Fibroblast of pulmonary artery (primary cell): ENCODE measurements at regions not wholly inside any gene's neighbourhood (a gene's known extent, or its start where the extent isn't known, plus 50 kb on each side); places are given as distances from the start of the nearest gene placed in this dataset.

Experiments
- DNase-seq: peaks from one replicate; pipeline ENCODE4 v3.0.0-alpha.2; 2010; ENCODE audit warnings: low read depth
- H3K4me3 ChIP-seq: replicated peaks from 2 replicates; pipeline ENCODE4 v1.5.1; 2011; ENCODE audit warnings: low read depth, mild to moderate bottlenecking, control low read depth, low read length, moderate library complexity
- TF ChIP-seq, protein P1 (sequence below): IDR thresholded peaks from 2 replicates; pipeline ENCODE4 v1.5.1; 2011; ENCODE audit warnings: mild to moderate bottlenecking, control low read depth, low read length, inconsistent platforms; ENCODE audit errors: missing control alignments

DNA sequence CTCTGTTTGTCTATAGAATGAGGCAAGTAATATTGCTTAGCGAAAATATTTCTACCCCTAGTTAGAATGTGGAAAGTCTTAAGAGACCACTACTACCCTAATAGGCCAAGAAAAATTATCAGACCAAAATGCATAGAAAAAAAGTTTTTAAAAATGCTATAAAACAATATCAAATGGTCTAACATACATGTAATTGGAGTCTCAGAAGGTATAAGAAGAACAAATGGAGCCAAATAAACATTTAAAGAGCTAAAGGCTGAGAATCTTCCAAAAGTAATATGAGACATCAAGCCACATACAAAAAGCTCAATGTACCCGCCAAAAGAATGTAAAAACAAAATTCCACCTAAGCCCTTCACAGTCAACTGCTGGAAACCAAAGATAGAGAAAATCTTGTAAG, 133.5 kb upstream of the GADL1 start:
- H3K4me3 ChIP-seq = no peak overlapping the region
- no peak for DNase-seq
- TF ChIP-seq, protein P1, sequence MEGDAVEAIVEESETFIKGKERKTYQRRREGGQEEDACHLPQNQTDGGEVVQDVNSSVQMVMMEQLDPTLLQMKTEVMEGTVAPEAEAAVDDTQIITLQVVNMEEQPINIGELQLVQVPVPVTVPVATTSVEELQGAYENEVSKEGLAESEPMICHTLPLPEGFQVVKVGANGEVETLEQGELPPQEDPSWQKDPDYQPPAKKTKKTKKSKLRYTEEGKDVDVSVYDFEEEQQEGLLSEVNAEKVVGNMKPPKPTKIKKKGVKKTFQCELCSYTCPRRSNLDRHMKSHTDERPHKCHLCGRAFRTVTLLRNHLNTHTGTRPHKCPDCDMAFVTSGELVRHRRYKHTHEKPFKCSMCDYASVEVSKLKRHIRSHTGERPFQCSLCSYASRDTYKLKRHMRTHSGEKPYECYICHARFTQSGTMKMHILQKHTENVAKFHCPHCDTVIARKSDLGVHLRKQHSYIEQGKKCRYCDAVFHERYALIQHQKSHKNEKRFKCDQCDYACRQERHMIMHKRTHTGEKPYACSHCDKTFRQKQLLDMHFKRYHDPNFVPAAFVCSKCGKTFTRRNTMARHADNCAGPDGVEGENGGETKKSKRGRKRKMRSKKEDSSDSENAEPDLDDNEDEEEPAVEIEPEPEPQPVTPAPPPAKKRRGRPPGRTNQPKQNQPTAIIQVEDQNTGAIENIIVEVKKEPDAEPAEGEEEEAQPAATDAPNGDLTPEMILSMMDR = no peak

DNA sequence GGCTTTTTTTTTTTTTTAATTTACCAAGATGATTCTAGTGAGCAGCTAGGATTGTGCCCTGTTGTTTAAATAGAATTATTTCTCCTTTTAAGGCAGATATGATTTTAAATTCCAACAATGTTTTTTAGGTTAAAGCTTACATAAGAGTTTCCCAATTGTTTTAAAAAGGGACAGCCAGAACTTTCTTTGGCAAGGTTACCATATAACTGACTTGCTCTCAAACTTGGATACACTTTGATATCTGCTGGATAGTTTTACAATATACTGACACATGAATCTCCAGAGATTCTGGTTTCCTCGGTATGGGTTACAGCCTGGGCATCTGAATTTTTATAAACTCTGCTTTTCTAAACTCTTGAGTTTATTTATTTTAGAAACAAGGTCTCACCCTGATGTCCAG, 134.3 kb upstream of the GADL1 start:
- no peak for DNase-seq
- TF ChIP-seq, protein P1 = no peak
- H3K4me3 ChIP-seq = no peak overlapping the region

DNA sequence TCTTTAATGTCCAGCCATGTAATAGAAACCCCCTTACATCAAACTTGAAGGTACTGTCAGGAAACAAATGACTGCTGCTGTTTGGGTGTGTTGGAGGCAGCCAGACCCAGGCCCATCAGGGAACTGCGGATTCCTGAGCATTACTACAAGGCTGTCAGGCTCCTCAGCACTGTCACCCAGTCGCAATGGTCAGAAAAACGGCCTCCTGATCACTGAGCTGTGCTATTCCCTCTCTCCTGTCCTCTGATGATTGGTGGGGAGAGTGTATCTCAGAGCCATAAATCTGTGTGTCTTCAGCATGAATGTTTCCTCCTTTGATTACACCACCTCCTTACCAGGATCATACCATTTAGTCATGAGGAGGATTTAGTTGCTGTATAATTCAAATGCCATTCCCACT, 135.2 kb upstream of the GADL1 start:
- no peak for DNase-seq
- TF ChIP-seq, protein P1 = no peak
- H3K4me3 ChIP-seq = no peak overlapping the region

DNA sequence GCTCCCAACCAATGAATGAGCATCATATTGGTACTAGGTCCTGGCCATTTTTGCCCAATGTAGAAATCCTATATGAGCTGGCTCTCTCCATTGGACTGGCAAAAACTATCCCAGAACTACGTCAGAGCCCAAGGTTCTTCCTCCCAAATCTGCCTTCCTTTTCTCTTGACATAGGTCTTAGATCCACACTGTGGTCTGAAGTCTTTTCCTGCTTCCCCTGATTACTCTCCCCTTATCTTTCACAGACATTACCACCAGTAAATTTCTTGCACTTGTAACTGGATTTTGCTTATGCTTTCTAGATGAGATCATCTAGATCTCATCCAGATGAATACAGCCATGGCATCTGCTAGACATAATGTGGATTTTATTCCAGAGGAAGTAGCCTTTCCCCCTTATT, 141.2 kb upstream of the GADL1 start:
- DNase-seq = no peak
- TF ChIP-seq, protein P1 = no peak
- H3K4me3 ChIP-seq = no peak overlapping the region

DNA sequence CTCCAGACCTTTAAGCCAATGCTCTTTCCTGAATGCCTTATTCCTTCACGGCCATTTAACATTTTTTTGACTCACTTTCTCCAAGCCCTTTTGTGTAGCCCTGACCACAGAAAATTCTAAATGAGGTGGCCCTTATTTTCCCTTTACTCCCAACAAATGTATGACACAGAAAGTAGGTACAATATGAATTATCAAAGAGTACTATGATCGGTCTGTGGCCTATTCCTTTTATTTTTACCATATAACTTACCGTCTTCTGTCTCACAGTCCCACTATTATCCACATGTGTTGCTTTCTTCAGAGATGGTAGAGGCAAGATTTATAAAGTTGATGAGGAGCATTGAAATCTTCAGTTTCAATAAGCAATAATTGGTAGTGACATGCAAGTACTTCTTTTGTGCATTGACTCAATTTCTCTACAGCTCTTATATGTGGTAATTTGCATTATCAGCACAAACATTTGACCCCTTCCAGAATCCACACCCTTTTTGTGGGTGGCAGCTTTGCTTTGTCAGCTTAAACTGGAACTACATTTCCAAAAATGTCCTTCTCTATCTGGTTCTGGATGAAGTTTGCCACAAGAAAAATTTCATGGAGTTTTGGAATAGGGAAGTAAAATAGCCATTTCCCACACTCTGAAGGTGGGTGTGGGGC, 143.8 kb upstream of the GADL1 start:
- no peak for DNase-seq
- TF ChIP-seq, protein P1 = no peak
- H3K4me3 ChIP-seq = no peak overlapping the region

DNA sequence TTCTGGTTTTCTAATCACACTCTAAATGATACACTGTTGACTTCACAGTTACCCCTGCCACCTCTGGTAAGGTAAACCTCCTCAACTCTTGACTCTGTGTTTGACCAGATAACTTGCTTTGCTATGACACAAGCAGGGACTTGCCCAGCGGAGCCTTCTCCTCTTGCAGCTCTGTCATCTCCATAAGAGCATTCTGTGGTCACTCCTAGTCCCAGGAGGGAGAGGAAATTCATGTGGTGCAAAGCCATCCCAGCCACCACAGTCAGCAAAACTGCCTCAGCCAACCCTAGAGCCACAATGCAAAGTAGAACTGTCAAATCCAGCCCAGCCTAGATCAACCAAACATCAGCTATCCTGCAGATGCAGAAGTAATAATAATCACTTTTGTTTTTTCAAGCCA, 144.7 kb upstream of the GADL1 start:
- TF ChIP-seq, protein P1 = no peak
- no peak overlapping the region for H3K4me3 ChIP-seq
- no peak for DNase-seq
